SK-N-SH treated with all-trans-retinoic acid at 6 μM for 48 hours (cell line): ENCODE measurements at regions not wholly inside any gene's neighbourhood (a gene's known extent, or its start where the extent isn't known, plus 50 kb on each side); places are given as distances from the start of the nearest gene placed in this dataset.
A peak's percentile ranks its signal among the peaks of the same experiment; 100 is the strongest.

ENCODE experiments used
- ATAC-seq: fragments of 200-7000 bp; cut with Tn5 transposase; 3 replicates; pipeline ENCODE4 v1.9.1; 2020; ENCODE audit warnings: mild to moderate bottlenecking, moderate library complexity
- ARNTL ChIP-seq: fragments of 450-650 bp; formaldehyde crosslinking; IDR thresholded peaks from 2 replicates; pipeline ENCODE4 v1.5.0; 2020; ENCODE audit warnings: low read depth, mild to moderate bottlenecking, moderate library complexity, borderline replicate concordance
- BACH2 ChIP-seq: fragments of 250-450 bp; sonication (Bioruptor Pico); IDR thresholded peaks from 2 replicates; pipeline ENCODE4 v1.9.0; 2021; ENCODE audit warnings: mild to moderate bottlenecking, borderline replicate concordance
- ESRRG ChIP-seq: fragments of 250-450 bp; sonication (Bioruptor Pico); IDR thresholded peaks from 2 replicates; pipeline ENCODE4 v1.6.1; 2021; ENCODE audit warnings: mild to moderate bottlenecking
- GLIS3 ChIP-seq: fragments of 250-450 bp; sonication (Bioruptor Pico); IDR thresholded peaks from 2 replicates; pipeline ENCODE4 v1.5.0; 2020; ENCODE audit warnings: mild to moderate bottlenecking, moderate library complexity
- ISL1 ChIP-seq: fragments of 250-450 bp; sonication (Bioruptor Pico); IDR thresholded peaks from 2 replicates; pipeline ENCODE4 v2.1.2; 2022; ENCODE audit warnings: mild to moderate bottlenecking, moderate library complexity
- OSR1 ChIP-seq: fragments of 250-450 bp; sonication (Bioruptor Pico); IDR thresholded peaks from 2 replicates; pipeline ENCODE4 v1.8.0; 2022; ENCODE audit warnings: moderate library complexity, mild to moderate bottlenecking, inconsistent platforms
- PPARA ChIP-seq: fragments of 250-450 bp; sonication (Bioruptor Pico); IDR thresholded peaks from 2 replicates; pipeline ENCODE4 v1.5.0; 2020; ENCODE audit warnings: mild to moderate bottlenecking, borderline replicate concordance
- RARB ChIP-seq: fragments of 250-450 bp; sonication (Bioruptor Pico); IDR thresholded peaks from 2 replicates; pipeline ENCODE4 v1.8.0; 2021; ENCODE audit warnings: mild to moderate bottlenecking, moderate library complexity
- SNAI2 ChIP-seq: fragments of 250-450 bp; sonication (Bioruptor Pico); IDR thresholded peaks from 2 replicates; pipeline ENCODE4 v1.5.0; 2020; ENCODE audit warnings: mild to moderate bottlenecking, moderate library complexity
- TCF4 ChIP-seq: fragments of 250-450 bp; sonication (Bioruptor Pico); IDR thresholded peaks from 2 replicates; pipeline ENCODE4 v1.8.0; 2021; ENCODE audit warnings: mild to moderate bottlenecking, moderate library complexity, borderline replicate concordance
- TOX ChIP-seq: fragments of 250-450 bp; sonication (Bioruptor Pico); IDR thresholded peaks from 2 replicates; pipeline ENCODE4 v1.8.0; 2021; ENCODE audit warnings: mild to moderate bottlenecking, moderate library complexity, borderline replicate concordance
- ZC3H10 ChIP-seq: fragments of 250-450 bp; sonication (Bioruptor Pico); IDR thresholded peaks from 2 replicates; pipeline ENCODE4 v1.5.1; 2021; ENCODE audit warnings: mild to moderate bottlenecking, moderate library complexity
- ZFP3 ChIP-seq: fragments of 250-450 bp; sonication (Bioruptor Pico); IDR thresholded peaks from 2 replicates; pipeline ENCODE4 v1.5.0; 2020; ENCODE audit warnings: mild to moderate bottlenecking, moderate library complexity
- ZFP30 ChIP-seq: fragments of 450-650 bp; formaldehyde crosslinking; IDR thresholded peaks from 2 replicates; pipeline ENCODE4 v1.5.0; 2022; ENCODE audit warnings: mild to moderate bottlenecking, moderate library complexity
- ZNF565 ChIP-seq: fragments of 450-650 bp; formaldehyde crosslinking; conservative IDR thresholded peaks from 2 replicates; pipeline ENCODE4 v1.5.0; 2020; ENCODE audit warnings: low read depth, mild to moderate bottlenecking, moderate library complexity
- ZNF70 ChIP-seq: fragments of 450-650 bp; formaldehyde crosslinking; IDR thresholded peaks from 2 replicates; pipeline ENCODE4 v1.5.0; 2020; ENCODE audit warnings: mild to moderate bottlenecking, moderate library complexity
- ZNF8 ChIP-seq: fragments of 450-650 bp; formaldehyde crosslinking; IDR thresholded peaks from 2 replicates; pipeline ENCODE4 v1.5.0; 2020; ENCODE audit warnings: mild to moderate bottlenecking, moderate library complexity
- TF ChIP-seq, protein P1 (sequence below): fragments of 250-450 bp; sonication (Bioruptor Pico); IDR thresholded peaks from 2 replicates; pipeline ENCODE4 v1.8.0; 2021; ENCODE audit warnings: low read depth, mild to moderate bottlenecking, moderate library complexity, borderline replicate concordance
- TF ChIP-seq, protein P2 (sequence below): fragments of 250-450 bp; sonication (Bioruptor Pico); IDR thresholded peaks from 2 replicates; pipeline ENCODE4 v1.5.0; 2020; ENCODE audit warnings: mild to moderate bottlenecking, moderate library complexity
- TF ChIP-seq, protein P3 (sequence below): fragments of 250-450 bp; sonication (Bioruptor Pico); IDR thresholded peaks from 2 replicates; pipeline ENCODE4 v1.8.0; 2020; ENCODE audit warnings: mild to moderate bottlenecking, moderate library complexity, borderline replicate concordance
- TF ChIP-seq, protein P4 (sequence below): fragments of 250-450 bp; sonication (Bioruptor Pico); IDR thresholded peaks from 2 replicates; pipeline ENCODE4 v1.5.1; 2021; ENCODE audit warnings: mild to moderate bottlenecking, moderate library complexity
- TF ChIP-seq, protein P5 (sequence below): fragments of 250-450 bp; sonication (Bioruptor Pico); IDR thresholded peaks from 2 replicates; pipeline ENCODE4 v1.5.1; 2020; ENCODE audit warnings: low read depth, mild to moderate bottlenecking, moderate library complexity

DNA sequence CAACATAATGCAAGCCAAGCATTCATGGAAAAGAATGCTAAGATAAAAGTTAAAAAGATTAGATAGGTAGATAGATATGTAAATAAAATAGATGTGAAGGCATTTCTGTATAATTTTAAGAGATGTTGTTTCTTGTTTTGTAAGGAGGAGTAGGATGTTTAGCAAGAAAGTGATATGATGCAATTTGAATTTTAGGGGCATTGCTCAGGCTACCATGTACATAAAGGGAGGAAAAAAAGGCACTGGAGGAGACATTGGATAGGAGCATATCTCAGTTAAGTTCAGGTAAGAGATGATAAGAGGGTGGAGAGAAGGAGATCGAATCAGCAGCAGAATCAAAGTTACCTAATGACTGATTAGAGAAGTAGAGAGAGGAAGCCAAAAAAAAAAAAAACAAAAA lies 194.7 kb downstream of the TENT5A start:
- no peak for ATAC-seq
- TF ChIP-seq ARNTL (CRISPR knock-in tag) = no peak
- TF ChIP-seq ZNF70 = no peak
- TF ChIP-seq, all 23 proteins: peak for 0

DNA sequence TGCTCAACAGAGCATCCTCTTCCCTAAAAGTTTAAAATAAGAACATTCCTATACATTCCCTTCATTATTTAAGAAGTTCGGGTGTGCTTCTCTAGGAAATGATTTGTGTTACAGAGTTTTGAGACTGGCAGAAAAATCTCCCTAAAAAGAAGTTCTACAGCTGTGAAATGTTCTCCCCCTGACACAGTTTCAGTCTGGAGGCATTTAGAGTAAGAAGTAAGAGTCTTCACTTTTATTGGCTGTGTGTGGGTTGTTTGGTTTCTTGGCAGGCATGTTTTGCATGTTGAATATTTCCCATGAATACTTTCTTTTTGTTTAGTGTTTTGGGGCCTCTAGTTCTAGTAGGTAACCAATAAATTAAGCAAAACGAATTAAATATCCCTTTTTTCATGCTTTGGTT lies 195.9 kb downstream of the TENT5A start:
- TF ChIP-seq ARNTL (CRISPR knock-in tag) (no peak), ZNF565 (CRISPR knock-in tag) (no peak), BACH2 (CRISPR knock-in tag) (no peak), ZFP30 (CRISPR knock-in tag) (no peak), GLIS3 (CRISPR knock-in tag) (no peak), SNAI2 (no peak)
- TF ChIP-seq, protein P1, sequence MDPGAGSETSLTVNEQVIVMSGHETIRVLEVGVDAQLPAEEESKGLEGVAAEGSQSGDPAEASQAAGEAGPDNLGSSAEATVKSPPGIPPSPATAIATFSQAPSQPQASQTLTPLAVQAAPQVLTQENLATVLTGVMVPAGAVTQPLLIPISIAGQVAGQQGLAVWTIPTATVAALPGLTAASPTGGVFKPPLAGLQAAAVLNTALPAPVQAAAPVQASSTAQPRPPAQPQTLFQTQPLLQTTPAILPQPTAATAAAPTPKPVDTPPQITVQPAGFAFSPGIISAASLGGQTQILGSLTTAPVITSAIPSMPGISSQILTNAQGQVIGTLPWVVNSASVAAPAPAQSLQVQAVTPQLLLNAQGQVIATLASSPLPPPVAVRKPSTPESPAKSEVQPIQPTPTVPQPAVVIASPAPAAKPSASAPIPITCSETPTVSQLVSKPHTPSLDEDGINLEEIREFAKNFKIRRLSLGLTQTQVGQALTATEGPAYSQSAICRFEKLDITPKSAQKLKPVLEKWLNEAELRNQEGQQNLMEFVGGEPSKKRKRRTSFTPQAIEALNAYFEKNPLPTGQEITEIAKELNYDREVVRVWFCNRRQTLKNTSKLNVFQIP (CRISPR knock-in tag) = no peak

DNA sequence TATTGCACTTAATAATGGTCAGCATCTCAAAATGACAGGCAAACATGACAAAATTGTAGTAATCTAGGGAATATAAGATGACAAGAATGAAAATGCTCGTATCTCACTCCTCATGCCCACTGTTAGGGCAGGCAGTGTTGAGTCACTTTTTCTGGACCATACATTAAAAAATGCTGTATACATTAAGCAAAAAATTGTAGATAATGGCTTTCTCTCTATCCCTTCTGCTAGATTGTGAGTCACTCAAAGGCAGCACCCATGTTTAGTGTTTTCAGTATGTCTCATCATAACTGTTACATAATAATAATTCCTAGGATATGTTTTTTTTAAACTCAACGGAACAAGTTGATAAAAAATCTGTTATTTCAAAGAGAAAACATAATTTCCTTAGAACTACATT lies 199.3 kb downstream of the TENT5A start:
- peak; percentile 58 for ATAC-seq
- TF ChIP-seq ZNF8 (CRISPR knock-in tag) = no peak
- TF ChIP-seq, protein P2, sequence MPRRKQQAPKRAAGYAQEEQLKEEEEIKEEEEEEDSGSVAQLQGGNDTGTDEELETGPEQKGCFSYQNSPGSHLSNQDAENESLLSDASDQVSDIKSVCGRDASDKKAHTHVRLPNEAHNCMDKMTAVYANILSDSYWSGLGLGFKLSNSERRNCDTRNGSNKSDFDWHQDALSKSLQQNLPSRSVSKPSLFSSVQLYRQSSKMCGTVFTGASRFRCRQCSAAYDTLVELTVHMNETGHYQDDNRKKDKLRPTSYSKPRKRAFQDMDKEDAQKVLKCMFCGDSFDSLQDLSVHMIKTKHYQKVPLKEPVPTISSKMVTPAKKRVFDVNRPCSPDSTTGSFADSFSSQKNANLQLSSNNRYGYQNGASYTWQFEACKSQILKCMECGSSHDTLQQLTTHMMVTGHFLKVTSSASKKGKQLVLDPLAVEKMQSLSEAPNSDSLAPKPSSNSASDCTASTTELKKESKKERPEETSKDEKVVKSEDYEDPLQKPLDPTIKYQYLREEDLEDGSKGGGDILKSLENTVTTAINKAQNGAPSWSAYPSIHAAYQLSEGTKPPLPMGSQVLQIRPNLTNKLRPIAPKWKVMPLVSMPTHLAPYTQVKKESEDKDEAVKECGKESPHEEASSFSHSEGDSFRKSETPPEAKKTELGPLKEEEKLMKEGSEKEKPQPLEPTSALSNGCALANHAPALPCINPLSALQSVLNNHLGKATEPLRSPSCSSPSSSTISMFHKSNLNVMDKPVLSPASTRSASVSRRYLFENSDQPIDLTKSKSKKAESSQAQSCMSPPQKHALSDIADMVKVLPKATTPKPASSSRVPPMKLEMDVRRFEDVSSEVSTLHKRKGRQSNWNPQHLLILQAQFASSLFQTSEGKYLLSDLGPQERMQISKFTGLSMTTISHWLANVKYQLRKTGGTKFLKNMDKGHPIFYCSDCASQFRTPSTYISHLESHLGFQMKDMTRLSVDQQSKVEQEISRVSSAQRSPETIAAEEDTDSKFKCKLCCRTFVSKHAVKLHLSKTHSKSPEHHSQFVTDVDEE (CRISPR knock-in tag) = no peak
- no peak for TF ChIP-seq PPARA (CRISPR knock-in tag)
- TF ChIP-seq BACH2 (CRISPR knock-in tag) = no peak
- no peak for TF ChIP-seq ZNF565 (CRISPR knock-in tag)
- no peak for TF ChIP-seq ZC3H10 (CRISPR knock-in tag)
- no peak for TF ChIP-seq GLIS3 (CRISPR knock-in tag)
- TF ChIP-seq, protein P3, sequence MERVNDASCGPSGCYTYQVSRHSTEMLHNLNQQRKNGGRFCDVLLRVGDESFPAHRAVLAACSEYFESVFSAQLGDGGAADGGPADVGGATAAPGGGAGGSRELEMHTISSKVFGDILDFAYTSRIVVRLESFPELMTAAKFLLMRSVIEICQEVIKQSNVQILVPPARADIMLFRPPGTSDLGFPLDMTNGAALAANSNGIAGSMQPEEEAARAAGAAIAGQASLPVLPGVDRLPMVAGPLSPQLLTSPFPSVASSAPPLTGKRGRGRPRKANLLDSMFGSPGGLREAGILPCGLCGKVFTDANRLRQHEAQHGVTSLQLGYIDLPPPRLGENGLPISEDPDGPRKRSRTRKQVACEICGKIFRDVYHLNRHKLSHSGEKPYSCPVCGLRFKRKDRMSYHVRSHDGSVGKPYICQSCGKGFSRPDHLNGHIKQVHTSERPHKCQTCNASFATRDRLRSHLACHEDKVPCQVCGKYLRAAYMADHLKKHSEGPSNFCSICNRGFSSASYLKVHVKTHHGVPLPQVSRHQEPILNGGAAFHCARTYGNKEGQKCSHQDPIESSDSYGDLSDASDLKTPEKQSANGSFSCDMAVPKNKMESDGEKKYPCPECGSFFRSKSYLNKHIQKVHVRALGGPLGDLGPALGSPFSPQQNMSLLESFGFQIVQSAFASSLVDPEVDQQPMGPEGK (CRISPR knock-in tag) = no peak
- TF ChIP-seq, protein P1 (CRISPR knock-in tag) = no peak
- no peak for TF ChIP-seq ISL1 (CRISPR knock-in tag)
- TF ChIP-seq ZFP30 (CRISPR knock-in tag) = no peak
- no peak for TF ChIP-seq OSR1 (CRISPR knock-in tag)
- TF ChIP-seq, protein P4, sequence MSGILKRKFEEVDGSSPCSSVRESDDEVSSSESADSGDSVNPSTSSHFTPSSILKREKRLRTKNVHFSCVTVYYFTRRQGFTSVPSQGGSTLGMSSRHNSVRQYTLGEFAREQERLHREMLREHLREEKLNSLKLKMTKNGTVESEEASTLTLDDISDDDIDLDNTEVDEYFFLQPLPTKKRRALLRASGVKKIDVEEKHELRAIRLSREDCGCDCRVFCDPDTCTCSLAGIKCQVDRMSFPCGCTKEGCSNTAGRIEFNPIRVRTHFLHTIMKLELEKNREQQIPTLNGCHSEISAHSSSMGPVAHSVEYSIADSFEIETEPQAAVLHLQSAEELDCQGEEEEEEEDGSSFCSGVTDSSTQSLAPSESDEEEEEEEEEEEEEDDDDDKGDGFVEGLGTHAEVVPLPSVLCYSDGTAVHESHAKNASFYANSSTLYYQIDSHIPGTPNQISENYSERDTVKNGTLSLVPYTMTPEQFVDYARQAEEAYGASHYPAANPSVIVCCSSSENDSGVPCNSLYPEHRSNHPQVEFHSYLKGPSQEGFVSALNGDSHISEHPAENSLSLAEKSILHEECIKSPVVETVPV (CRISPR knock-in tag) = no peak
- no peak for TF ChIP-seq TOX (CRISPR knock-in tag)
- TF ChIP-seq ZNF70 = no peak

More for the DNA sequence above, 195.9 kb downstream of the TENT5A start:
- ATAC-seq = no peak

DNA sequence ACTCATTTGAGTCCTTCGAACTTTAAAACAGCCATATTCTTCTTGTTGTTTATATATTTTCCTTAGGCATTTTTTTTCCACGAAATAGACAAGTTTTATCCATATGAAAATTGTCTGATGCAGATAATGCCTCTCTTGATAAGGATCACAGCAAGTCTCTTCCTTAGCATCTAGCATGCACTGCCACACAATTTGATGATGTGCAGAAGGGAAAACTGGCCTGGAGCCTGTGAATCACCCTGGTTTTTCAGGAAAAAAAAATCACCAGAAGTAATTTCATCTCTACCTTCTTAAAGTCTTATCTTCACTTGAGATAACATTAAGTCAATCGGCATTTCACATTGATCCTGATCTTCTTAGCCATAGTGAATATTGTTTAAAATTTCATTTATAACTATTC lies 199.8 kb downstream of the TENT5A start:
- peak; percentile 77 for ATAC-seq
- TF ChIP-seq ARNTL (CRISPR knock-in tag) = no peak
- TF ChIP-seq ISL1 (CRISPR knock-in tag) = peak; percentile 58; the same call in 1 of the 2 replicates
- TF ChIP-seq, protein P5, sequence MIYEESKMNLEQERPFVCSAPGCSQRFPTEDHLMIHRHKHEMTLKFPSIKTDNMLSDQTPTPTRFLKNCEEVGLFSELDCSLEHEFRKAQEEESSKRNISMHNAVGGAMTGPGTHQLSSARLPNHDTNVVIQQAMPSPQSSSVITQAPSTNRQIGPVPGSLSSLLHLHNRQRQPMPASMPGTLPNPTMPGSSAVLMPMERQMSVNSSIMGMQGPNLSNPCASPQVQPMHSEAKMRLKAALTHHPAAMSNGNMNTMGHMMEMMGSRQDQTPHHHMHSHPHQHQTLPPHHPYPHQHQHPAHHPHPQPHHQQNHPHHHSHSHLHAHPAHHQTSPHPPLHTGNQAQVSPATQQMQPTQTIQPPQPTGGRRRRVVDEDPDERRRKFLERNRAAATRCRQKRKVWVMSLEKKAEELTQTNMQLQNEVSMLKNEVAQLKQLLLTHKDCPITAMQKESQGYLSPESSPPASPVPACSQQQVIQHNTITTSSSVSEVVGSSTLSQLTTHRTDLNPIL (CRISPR knock-in tag) = no peak
- TF ChIP-seq GLIS3 (CRISPR knock-in tag) = no peak
- TF ChIP-seq ZFP3 = no peak
- no peak for TF ChIP-seq ESRRG (CRISPR knock-in tag)
- TF ChIP-seq, protein P2 (CRISPR knock-in tag) = no peak
- no peak for TF ChIP-seq SNAI2
- TF ChIP-seq ZNF70 = no peak
- no peak for TF ChIP-seq RARB (CRISPR knock-in tag)
- peak; percentile 46; the same call in 1 of the 2 replicates for TF ChIP-seq TCF4 (CRISPR knock-in tag)
